IMR-90 (cell line): ENCODE measurements at regions not wholly inside any gene's neighbourhood (a gene's known extent, or its start where the extent isn't known, plus 50 kb on each side); places are given as distances from the start of the nearest gene placed in this dataset.

Experiments used
- ATAC-seq: fragments of 200-7000 bp; cut with Tn5 transposase; 2 replicates; pipeline ENCODE4 v1.9.1; 2020; ENCODE audit warnings: low read depth, mild to moderate bottlenecking, moderate library complexity
- BruUV-seq: library from RNA; stranded (reverse); fragments of 400-500 nt; replicated peaks from 2 replicates; lab custom pipeline; 2021; lab: Mats Ljungman, UMichigan
- CTCF ChIA-PET: fragments of 300-600 bp; formaldehyde crosslinking; extraction: SDS; loops from one replicate; lab custom pipeline; 2021; ENCODE audit warnings: antibody characterized with exemption; lab: Yijun Ruan, JAX
- POLR2A ChIA-PET: fragments of 300-600 bp; sonication (Branson Sonifier 250); formaldehyde crosslinking; loops from one replicate; lab custom pipeline; 2022; ENCODE audit warnings: antibody characterized with exemption; ENCODE audit not compliant: unreplicated experiment; lab: Charles Lee
- DNase-seq: peaks from one replicate; pipeline ENCODE4 v3.0.0; 2013
- H2AFZ ChIP-seq: replicated peaks from 2 replicates; pipeline ENCODE3; 2013; ENCODE audit warnings: low read length, mild to moderate bottlenecking; ENCODE audit not compliant: poor library complexity
- H2AK5ac ChIP-seq: 2 replicates; pipeline ENCODE4 v1.6.1; 2013; ENCODE audit warnings: low read depth, low read length, inconsistent platforms
- H2AK9ac ChIP-seq: replicated peaks from 2 replicates; pipeline ENCODE3; 2013; ENCODE audit warnings: mild to moderate bottlenecking, low read depth, low read length, moderate library complexity; ENCODE audit not compliant: poor library complexity
- H2BK120ac ChIP-seq: 2 replicates; pipeline ENCODE4 v1.6.1; 2013; ENCODE audit warnings: low read depth, low read length, inconsistent platforms
- H2BK15ac ChIP-seq: 3 replicates; pipeline ENCODE4 v1.6.1; 2013; ENCODE audit warnings: low read depth, low read length, inconsistent platforms
- H2BK20ac ChIP-seq: 2 replicates; pipeline ENCODE4 v1.6.1; 2013; ENCODE audit warnings: low read depth, mild to moderate bottlenecking, inconsistent platforms, low read length, moderate library complexity
- H2BK5ac ChIP-seq: 2 replicates; pipeline ENCODE4 v1.6.1; 2013; ENCODE audit warnings: mild to moderate bottlenecking, low read depth, low read length, inconsistent platforms; ENCODE audit not compliant: poor library complexity, severe bottlenecking
- H3K14ac ChIP-seq: replicated peaks from 2 replicates; pipeline ENCODE4 v1.6.1; 2013; ENCODE audit warnings: low read depth, low read length, inconsistent platforms
- H3K18ac ChIP-seq: 2 replicates; pipeline ENCODE4 v1.6.1; 2013; ENCODE audit warnings: low read depth, low read length, control low read depth
- H3K23ac ChIP-seq: 2 replicates; pipeline ENCODE4 v1.6.1; 2013; ENCODE audit warnings: low read depth, low read length, inconsistent platforms
- H3K27ac ChIP-seq: 2 replicates; pipeline ENCODE4 v1.5.1; 2013; ENCODE audit warnings: mild to moderate bottlenecking, control low read depth, low read length; ENCODE audit not compliant: insufficient read depth
- H3K27me3 ChIP-seq: 2 replicates; pipeline ENCODE4 v1.6.1; 2013; ENCODE audit warnings: low read length; ENCODE audit not compliant: control insufficient read depth, insufficient read depth
- H3K36me3 ChIP-seq: 2 replicates; pipeline ENCODE4 v1.6.1; 2013; ENCODE audit warnings: low read length, mixed read lengths; ENCODE audit not compliant: control insufficient read depth, insufficient read depth
- H3K4ac ChIP-seq: 2 replicates; pipeline ENCODE4 v1.6.1; 2013; ENCODE audit warnings: low read depth, low read length, inconsistent platforms
- H3K4me1 ChIP-seq: 2 replicates; pipeline ENCODE4 v1.6.1; 2013; ENCODE audit warnings: low read length, mixed read lengths; ENCODE audit not compliant: control insufficient read depth, insufficient read depth
- H3K4me2 ChIP-seq: 2 replicates; pipeline ENCODE4 v1.6.1; 2013; ENCODE audit warnings: low read depth, mild to moderate bottlenecking, control low read depth, low read length, moderate library complexity
- H3K4me3 ChIP-seq: 2 replicates; pipeline ENCODE4 v1.5.1; 2013; ENCODE audit warnings: low read depth, mild to moderate bottlenecking, control low read depth, low read length, moderate library complexity; ENCODE audit not compliant: insufficient read depth
- H3K56ac ChIP-seq: 2 replicates; pipeline ENCODE4 v1.6.1; 2013; ENCODE audit warnings: low read length, inconsistent platforms; ENCODE audit not compliant: insufficient read depth; ENCODE audit errors: extremely low read depth
- H3K79me1 ChIP-seq, 2 experiments: 2 replicates each; pipeline ENCODE4 v1.6.1; 2013; ENCODE audit warnings: low read length in 2 of 2, inconsistent platforms in 1 of 2, low read depth in 1 of 2
- H3K9ac ChIP-seq: 2 replicates; pipeline ENCODE4 v1.6.1; 2013; ENCODE audit warnings: low read depth, low read length, control low read depth
- H3K9me1 ChIP-seq: 2 replicates; pipeline ENCODE4 v1.6.1; 2013; ENCODE audit warnings: low read length, inconsistent platforms; ENCODE audit not compliant: insufficient read depth
- H3K9me3 ChIP-seq: 2 replicates; pipeline ENCODE4 v1.6.1; 2013; ENCODE audit warnings: low read length; ENCODE audit not compliant: control insufficient read depth, insufficient read depth
- H4K20me1 ChIP-seq: 2 replicates; pipeline ENCODE4 v1.6.1; 2013; ENCODE audit warnings: low read length, inconsistent platforms; ENCODE audit not compliant: insufficient read depth
- H4K5ac ChIP-seq: 2 replicates; pipeline ENCODE4 v1.6.1; 2013; ENCODE audit warnings: mild to moderate bottlenecking, low read depth, low read length, control low read depth
- H4K8ac ChIP-seq, 2 experiments: 2 replicates each; pipeline ENCODE4 v1.6.1; 2013; ENCODE audit warnings: low read depth in 2 of 2, low read length in 2 of 2, control low read depth in 1 of 2, inconsistent platforms in 1 of 2
- H4K91ac ChIP-seq: 2 replicates; pipeline ENCODE4 v1.6.1; 2013; ENCODE audit warnings: low read depth, low read length, inconsistent platforms; ENCODE audit not compliant: insufficient read depth
- CHD1 ChIP-seq: IDR thresholded peaks from 2 replicates; pipeline ENCODE4 v1.6.1; 2012; ENCODE audit warnings: low read depth, low read length, improper control_type of control experiment
- NFE2L2 ChIP-seq: fragments of 150-350 bp; IDR thresholded peaks from 2 replicates; pipeline ENCODE4 v1.6.1; 2016; ENCODE audit warnings: low read depth, mild to moderate bottlenecking, low read length
- RCOR1 ChIP-seq: IDR thresholded peaks from 2 replicates; pipeline ENCODE4 v1.6.1; 2012; ENCODE audit warnings: mild to moderate bottlenecking, low read length, improper control_type of control experiment; ENCODE audit not compliant: insufficient replicate concordance
- RFX5 ChIP-seq: IDR thresholded peaks from 2 replicates; pipeline ENCODE4 v1.8.0; 2012; ENCODE audit warnings: low read depth, mild to moderate bottlenecking, low read length, moderate library complexity
- USF2 ChIP-seq: fragments of 150-350 bp; IDR thresholded peaks from 2 replicates; pipeline ENCODE4 v1.6.1; 2017; ENCODE audit warnings: mild to moderate bottlenecking, antibody characterized with exemption, low read length, low read depth
- dilution Hi-C: fragments of 300-500 bp; cut with HindIII; formaldehyde crosslinking; loops from one replicate; pipeline ENCODE4 v1.14.3; 2018; ENCODE audit warnings: low sequenced_read_pairs; ENCODE audit not compliant: unreplicated experiment
- in situ Hi-C: fragments of 300-500 bp; cut with MboI; formaldehyde crosslinking; loops from 3 replicates; pipeline ENCODE4 v1.14.3; 2019; ENCODE audit warnings: low sequenced_read_pairs, inconsistent platforms, mixed read lengths
- intact Hi-C: fragments of 100-400 bp; cut with micrococcal nuclease; formaldehyde crosslinking; loops from 2 replicates; pipeline ENCODE4 v1.10.0; 2022

GRCh38 chr13:74867460-74867859 lies 614.5 kb downstream of the TBC1D4 start:
- no peak overlapping the region for H2BK120ac ChIP-seq
- H3K18ac ChIP-seq, result no peak overlapping the region
- dilution Hi-C loops, result no loop called here
- H3K14ac ChIP-seq, result no peak overlapping the region
- intact Hi-C loops, result no loop called here
- BruUV-seq, result no TSS peak
- H3K36me3 ChIP-seq, result no peaks in the 10 kb centered on the region
- no peak for TF ChIP-seq RCOR1
- no peak for TF ChIP-seq USF2
- TF ChIP-seq NFE2L2, result no peak
- no peak for TF ChIP-seq CHD1
- no peak for TF ChIP-seq RFX5
- no peak overlapping the region for H4K91ac ChIP-seq
- H3K56ac ChIP-seq, result no peak overlapping the region
- ChIA-PET CTCF (no interaction called here), POLR2A (no interaction called here)
- H2BK5ac ChIP-seq, result no peak overlapping the region
- H3K23ac ChIP-seq, result no peak overlapping the region
- no peak overlapping the region for H3K9ac ChIP-seq
- H3K9me1 ChIP-seq, result no peaks in the 10 kb centered on the region
- no peak overlapping the region for H2AFZ ChIP-seq
- no peaks in the 10 kb centered on the region for H3K9me3 ChIP-seq
- no peak overlapping the region for H3K4me3 ChIP-seq
- ATAC-seq (no peak), DNase-seq (no peak)
- no peak overlapping the region for H4K5ac ChIP-seq
- H4K20me1 ChIP-seq, result no peaks in the 10 kb centered on the region
- H3K27me3 ChIP-seq, result no peaks in the 10 kb centered on the region
- H2BK20ac ChIP-seq, result no peak overlapping the region
- no peak overlapping the region for H3K4ac ChIP-seq
- H2AK9ac ChIP-seq, result no peak overlapping the region
- no peak overlapping the region for H4K8ac ChIP-seq
- no peak overlapping the region for H2BK15ac ChIP-seq
- no peak overlapping the region for H3K4me2 ChIP-seq
- no peaks in the 10 kb centered on the region for H3K4me1 ChIP-seq
- no peak overlapping the region for H2AK5ac ChIP-seq
- no peak overlapping the region for H3K27ac ChIP-seq
- in situ Hi-C loops, result no loop called here
- H3K79me1 ChIP-seq, result no peaks in the 10 kb centered on the region
